T-helper 2 cell treated with Interferon-gamma antibody and Interleukin-4, amounts not matched to agents 100 ng/mL and 5 ng/mL, for 36 hours (primary cell): ENCODE measurements at regions not wholly inside any gene's neighbourhood (a gene's known extent, or its start where the extent isn't known, plus 50 kb on each side); places are given as distances from the start of the nearest gene placed in this dataset.

Experiments
- intact Hi-C: fragments of 100-400 bp; cut with micrococcal nuclease; formaldehyde crosslinking; loops from one replicate; pipeline ENCODE4 v1.15.1; 2023

- intact Hi-C loops = no loop called here
Observed at GRCh38 chr21:18460979-18461378, 57.4 kb upstream of the TMPRSS15 start.

- intact Hi-C loops = no loop called here
Observed at GRCh38 chr21:18461743-18462142, 58.2 kb upstream of the TMPRSS15 start.

- intact Hi-C loops = no loop called here
Observed at GRCh38 chr21:18467715-18468114, 64.1 kb upstream of the TMPRSS15 start.

GRCh38 chr21:18468790-18469189 lies 65.2 kb upstream of the TMPRSS15 start:
- intact Hi-C loops = no loop called here

GRCh38 chr21:18476639-18477038 lies 73.1 kb upstream of the TMPRSS15 start:
- intact Hi-C loops = no loop called here

- intact Hi-C loops = no loop called here
Observed at GRCh38 chr21:18477043-18477442, 73.5 kb upstream of the TMPRSS15 start.

- intact Hi-C loops = no loop called here
Observed at GRCh38 chr21:18478513-18478912, 74.9 kb upstream of the TMPRSS15 start.

GRCh38 chr21:18488252-18488651 lies 84.7 kb upstream of the TMPRSS15 start:
- intact Hi-C loops = no loop called here

- intact Hi-C loops = no loop called here
Observed at GRCh38 chr21:18493422-18493821, 89.8 kb upstream of the TMPRSS15 start.

- intact Hi-C loops = no loop called here
Observed at GRCh38 chr21:18495523-18495922, 91.9 kb upstream of the TMPRSS15 start.

- intact Hi-C loops = no loop called here
Observed at GRCh38 chr21:18498431-18498830, 94.8 kb upstream of the TMPRSS15 start.

GRCh38 chr21:18499761-18500376 lies 96.3 kb upstream of the TMPRSS15 start:
- intact Hi-C loops = no loop called here

GRCh38 chr21:18518054-18518481 lies 114.5 kb upstream of the TMPRSS15 start:
- intact Hi-C loops = no loop called here

GRCh38 chr21:18521204-18521603 lies 117.6 kb upstream of the TMPRSS15 start:
- intact Hi-C loops = no loop called here

- intact Hi-C loops = no loop called here
Observed at GRCh38 chr21:18522181-18522972, 118.8 kb upstream of the TMPRSS15 start.

- intact Hi-C loops = no loop called here
Observed at GRCh38 chr21:18524097-18524880, 120.7 kb upstream of the TMPRSS15 start.

GRCh38 chr21:18529254-18529653 lies 125.7 kb upstream of the TMPRSS15 start:
- intact Hi-C loops = no loop called here

- intact Hi-C loops = no loop called here
Observed at GRCh38 chr21:18542081-18542480, 138.5 kb upstream of the TMPRSS15 start.

- intact Hi-C loops = no loop called here
Observed at GRCh38 chr21:18545908-18546307, 142.3 kb upstream of the TMPRSS15 start.

GRCh38 chr21:18547347-18547746 lies 143.8 kb upstream of the TMPRSS15 start:
- intact Hi-C loops = no loop called here

GRCh38 chr21:18548249-18548648 lies 144.7 kb upstream of the TMPRSS15 start:
- intact Hi-C loops = no loop called here

GRCh38 chr21:18549214-18549905 lies 145.8 kb upstream of the TMPRSS15 start:
- intact Hi-C loops = no loop called here
